ENCODE measurements at regions not wholly inside any gene's neighbourhood (a gene's known extent, or its start where the extent isn't known, plus 50 kb on each side); places are given as distances from the start of the nearest gene placed in this dataset.
"Not testable (repeated sequence)": the region's sequence is repeated elsewhere in the genome, so short reads cannot be mapped to it uniquely, and the experiment has no call there.

DNA sequence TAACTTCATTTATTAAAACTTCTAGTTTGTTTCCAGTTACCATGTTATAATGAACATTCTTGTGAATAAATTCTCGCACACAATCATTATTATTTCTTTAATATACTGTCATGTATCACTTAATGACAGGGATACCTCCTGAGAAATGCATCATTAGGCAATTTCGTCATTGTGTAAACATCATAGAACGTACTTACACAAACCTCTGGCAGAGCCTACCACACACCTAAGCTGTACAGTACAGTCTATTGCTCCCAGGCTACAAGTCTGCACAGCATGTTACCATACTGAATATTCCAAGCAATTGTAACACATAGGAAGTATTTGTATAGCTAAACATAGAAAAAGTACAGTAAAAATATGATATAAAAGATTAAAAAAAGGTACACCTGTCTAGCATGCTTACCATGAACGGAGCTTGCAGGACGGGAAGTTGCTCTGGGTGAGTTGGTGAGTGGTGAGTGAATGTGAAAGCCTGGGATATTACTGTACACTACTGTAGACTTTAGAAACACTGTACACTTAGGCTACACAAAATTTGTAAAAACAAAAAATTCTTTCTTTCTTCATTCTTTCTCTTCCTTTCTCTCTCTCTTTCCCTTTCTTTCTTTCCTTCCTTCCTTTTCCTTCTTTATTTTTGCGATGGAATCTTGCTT, 268.2 kb upstream of the SOX4 start:
- ATAC-seq (no peak), DNase-seq (ENCODE audit: low spot score in 2 of 2) (no peak)
- no peak overlapping the region for H3K27ac Mint-ChIP-seq
- no peaks in the 10 kb centered on the region for H3K9me3 Mint-ChIP-seq
- H3K36me3 Mint-ChIP-seq, result no peaks in the 10 kb centered on the region

DNA sequence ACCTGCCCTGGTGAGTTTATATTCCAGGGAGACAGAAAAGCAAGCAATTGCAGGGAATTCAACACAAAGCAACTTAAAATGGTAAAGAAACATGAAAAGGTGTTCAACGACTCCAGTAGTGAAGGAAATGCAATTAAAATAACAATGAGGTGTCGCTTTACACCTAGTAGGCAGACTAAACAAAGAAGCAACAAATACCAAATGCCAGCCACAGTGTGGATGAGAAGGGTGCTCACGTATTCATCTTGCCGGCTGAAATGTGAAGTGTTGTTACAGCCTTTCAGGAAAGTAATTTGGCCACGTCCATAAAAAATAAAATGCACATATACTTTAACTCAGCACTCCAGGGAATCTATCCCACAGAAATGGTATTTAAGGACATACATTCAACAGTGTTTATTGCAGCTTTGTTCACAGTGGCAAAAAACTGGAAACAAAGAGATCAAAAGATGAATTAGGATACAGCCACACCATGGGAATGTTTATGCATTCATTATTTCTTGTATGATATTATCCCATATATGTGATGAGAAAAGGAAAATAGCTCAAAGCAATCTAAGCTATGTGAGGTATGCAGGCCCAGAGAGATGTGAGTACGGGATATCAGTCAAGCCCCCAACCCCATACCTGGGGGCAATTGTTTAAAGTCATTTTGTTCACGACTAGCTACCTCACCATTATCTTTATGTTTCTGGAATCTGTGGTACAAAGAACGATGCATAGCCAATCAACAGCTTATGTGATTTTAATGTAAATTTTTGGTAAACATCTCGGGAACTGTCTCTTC, 266.0 kb upstream of the SOX4 start:
- H3K27ac Mint-ChIP-seq, result no peak overlapping the region
- no peak for DNase-seq (ENCODE audit: low spot score in 2 of 2)
- no peaks in the 10 kb centered on the region for H3K36me3 Mint-ChIP-seq
- no peak for ATAC-seq
- no peaks in the 10 kb centered on the region for H3K9me3 Mint-ChIP-seq

DNA sequence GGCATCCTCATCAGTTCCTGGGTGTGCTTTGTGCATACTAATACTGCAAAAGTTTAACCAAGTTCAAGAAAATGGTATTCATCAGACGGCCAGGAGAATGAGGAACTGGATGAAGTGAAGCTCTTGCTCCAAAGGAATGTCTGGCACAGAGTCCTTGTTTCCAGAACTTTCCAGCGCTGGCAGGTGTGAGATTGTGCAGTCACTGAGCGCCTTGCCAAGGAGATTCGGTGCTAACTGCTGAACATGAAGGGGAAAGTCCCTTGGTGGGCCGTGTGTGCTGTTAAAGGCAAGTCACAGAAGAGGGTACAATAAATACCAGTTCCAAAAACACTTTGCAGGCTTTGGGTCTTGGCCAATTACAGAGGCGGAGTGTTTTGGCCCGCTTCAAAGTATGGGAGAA, 262.3 kb upstream of the SOX4 start:
- H3K36me3 Mint-ChIP-seq, result no peaks in the 10 kb centered on the region
- ATAC-seq (no peak), DNase-seq (ENCODE audit: low spot score in 2 of 2) (no peak)
- H3K27ac Mint-ChIP-seq, result no peak overlapping the region
- no peaks in the 10 kb centered on the region for H3K9me3 Mint-ChIP-seq

DNA sequence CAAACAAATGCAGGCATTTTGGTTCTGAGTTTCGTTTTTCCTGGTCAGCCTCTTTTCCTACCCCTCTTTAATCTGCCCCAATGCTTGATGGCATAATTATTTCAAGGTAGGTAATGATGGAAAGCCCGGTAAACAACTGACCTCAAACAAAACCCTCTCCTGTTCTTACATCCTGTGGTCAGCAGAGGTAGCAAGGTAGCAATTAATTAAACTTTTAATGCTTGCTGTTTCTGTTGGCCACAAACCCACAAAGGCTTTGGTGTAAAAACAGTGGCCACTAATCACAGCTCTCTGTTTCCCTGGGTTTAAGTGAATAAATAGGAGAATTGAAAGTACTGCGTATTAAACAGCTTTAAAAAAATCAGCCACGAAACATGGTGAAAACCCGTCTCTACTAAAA, 261.5 kb upstream of the SOX4 start:
- Mint-ChIP-seq H3K9me3 (peaks cover under 1% of the 10 kb centered on the region in 2 donors), H3K36me3 (no peaks in the 10 kb centered on the region), H3K27ac (no peak overlapping the region)
- ATAC-seq (no peak), DNase-seq (ENCODE audit: low spot score in 2 of 2) (no peak)

DNA sequence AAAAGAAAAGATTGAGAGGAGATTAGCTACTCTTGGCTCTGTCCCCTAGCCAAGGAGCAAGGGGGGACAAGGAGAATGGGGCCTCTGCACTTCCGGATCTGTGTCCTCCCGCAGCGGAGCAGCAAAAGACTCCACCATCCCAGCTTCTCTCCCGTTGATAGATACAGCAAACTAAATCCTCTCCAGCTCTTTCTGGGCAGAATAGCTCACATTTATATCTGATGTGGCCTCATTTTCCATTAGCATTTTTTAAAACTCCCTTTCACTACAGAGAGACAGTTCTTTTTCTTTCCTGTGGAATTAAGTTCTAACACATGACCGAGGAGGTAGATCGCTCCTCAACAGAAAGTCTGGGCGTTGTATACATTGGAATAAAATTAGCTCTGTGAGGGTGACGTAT, 260.9 kb upstream of the SOX4 start:
- ATAC-seq (no peak), DNase-seq (ENCODE audit: low spot score in 2 of 2) (no peak)
- Mint-ChIP-seq H3K36me3 (no peaks in the 10 kb centered on the region), H3K9me3 (peaks cover 5 to 6% of the 10 kb centered on the region in 2 donors), H3K27ac (no peak overlapping the region)

DNA sequence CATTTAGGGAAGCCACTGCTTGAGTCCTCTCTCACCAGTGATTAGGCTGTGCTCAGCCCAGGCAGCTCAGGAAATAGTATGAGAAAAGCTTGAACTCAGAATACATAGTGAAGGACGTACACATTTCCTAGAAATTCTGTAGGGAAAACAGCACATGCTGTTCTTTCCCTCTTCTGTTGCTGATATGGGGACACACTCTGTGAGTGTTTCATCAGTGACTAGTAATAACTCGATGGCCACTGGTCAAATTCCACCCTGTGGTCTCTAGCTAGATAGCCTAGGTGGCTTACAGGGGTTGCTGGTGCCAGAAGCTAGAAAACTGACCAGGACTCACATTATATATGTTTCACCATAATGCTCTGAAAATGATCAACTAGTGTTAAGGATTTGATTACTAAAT, 259.8 kb upstream of the SOX4 start:
- DNase-seq (ENCODE audit: low spot score in 2 of 2), result no peak
- Mint-ChIP-seq H3K36me3 (no peaks in the 10 kb centered on the region), H3K9me3 (peaks cover 5 to 6% of the 10 kb centered on the region in 2 donors), H3K27ac (no peak overlapping the region)
- no peak for ATAC-seq

DNA sequence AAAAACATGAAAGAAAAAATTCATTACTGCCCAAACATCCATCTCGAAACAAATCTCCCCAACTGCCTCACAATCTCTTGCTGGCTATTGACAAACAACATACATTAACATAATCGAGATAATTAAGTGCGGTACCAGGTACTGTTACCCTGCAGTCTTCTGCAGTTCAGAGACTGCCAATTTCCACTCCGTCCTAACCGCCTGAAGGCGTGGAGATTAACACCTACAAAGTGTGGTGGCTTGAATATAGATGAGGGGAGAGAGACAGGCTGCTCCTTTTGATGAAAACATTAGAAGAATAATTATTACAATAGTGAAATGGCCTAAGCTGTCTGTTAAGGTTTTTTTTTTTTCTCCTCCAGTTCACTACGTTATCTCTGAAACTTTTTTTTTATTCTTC, 258.9 kb upstream of the SOX4 start:
- Mint-ChIP-seq H3K36me3 (no peaks in the 10 kb centered on the region), H3K9me3 (peaks cover 5 to 6% of the 10 kb centered on the region in 2 donors), H3K27ac (no peak overlapping the region)
- ATAC-seq, result no peak
- no peak for DNase-seq (ENCODE audit: low spot score in 2 of 2)

DNA sequence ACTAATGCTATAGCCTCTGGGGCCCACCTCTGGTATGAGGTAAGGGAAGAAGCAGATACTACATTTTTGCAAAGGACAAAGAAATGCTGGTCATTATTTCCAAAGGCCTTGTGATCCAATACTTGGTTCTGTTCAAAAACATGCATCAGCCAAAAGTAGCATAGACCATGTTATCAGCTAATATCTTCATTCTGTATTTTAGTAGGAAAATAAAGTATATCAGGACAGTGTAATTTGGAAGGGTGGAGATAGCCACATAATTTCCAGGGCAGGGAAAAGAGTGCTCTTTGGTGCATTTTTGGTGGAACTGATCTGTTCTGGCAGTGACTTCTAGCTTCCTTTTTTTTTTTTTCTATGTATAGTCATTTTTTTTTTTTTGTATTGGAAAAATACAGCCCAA, 258.0 kb upstream of the SOX4 start:
- no peak overlapping the region for H3K27ac Mint-ChIP-seq
- no peak for ATAC-seq

DNA sequence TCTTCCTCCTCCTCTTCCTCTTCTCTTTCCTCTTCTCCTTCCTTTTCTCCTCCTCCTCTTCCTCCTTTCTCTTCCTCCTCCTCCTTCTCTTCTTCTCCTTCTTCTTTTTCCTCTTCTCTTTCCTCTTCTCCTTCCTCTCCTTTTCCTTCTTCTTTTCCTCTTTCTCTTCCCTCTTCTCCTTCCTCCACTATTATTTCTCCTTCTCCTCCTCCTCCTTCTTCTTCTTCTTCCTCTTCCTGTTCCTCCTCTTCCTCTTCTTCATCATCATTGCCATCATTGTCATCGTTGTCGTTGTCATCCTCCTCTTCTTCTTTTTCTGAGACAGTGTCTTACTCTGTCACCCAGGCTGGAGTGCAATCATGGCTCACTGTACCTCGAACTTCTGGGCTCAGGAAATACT, 256.3 kb upstream of the SOX4 start:
- Mint-ChIP-seq H3K36me3 (no peaks in the 10 kb centered on the region), H3K9me3 (peaks cover 5 to 6% of the 10 kb centered on the region in 2 donors), H3K27ac (no peak overlapping the region)
- DNase-seq (ENCODE audit: low spot score in 2 of 2), result no peak
- ATAC-seq, result no peak

More for the DNA sequence above, 258.0 kb upstream of the SOX4 start:
- peaks cover 5 to 6% of the 10 kb centered on the region in 2 donors for H3K9me3 Mint-ChIP-seq
- DNase-seq (ENCODE audit: low spot score in 2 of 2), result no peak
- no peaks in the 10 kb centered on the region for H3K36me3 Mint-ChIP-seq

DNA sequence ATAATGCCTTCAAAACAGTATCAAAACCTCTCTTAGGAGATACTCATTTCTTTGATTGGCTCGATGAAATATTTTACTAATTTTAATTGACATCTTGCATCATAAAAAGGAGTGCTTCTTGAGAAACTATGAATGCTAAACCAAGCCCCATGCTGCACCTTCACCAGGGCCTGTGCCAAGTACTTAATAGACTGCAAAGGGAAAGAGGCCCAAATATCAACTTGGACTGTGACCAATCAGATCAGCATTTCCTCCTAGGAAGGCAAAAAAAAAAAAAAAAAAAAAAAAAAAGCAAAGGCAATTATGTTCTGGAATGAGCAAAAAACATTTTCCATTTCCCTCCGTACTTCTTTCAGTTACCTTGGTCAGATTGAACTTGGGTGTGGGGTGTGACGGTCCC, 253.0 kb upstream of the SOX4 start:
- ATAC-seq (no peak), DNase-seq (ENCODE audit: low spot score in 2 of 2) (no peak)
- Mint-ChIP-seq H3K9me3 (peaks cover 6 to 10% of the 10 kb centered on the region in 2 donors), H3K27ac (no peak overlapping the region), H3K36me3 (no peaks in the 10 kb centered on the region)

DNA sequence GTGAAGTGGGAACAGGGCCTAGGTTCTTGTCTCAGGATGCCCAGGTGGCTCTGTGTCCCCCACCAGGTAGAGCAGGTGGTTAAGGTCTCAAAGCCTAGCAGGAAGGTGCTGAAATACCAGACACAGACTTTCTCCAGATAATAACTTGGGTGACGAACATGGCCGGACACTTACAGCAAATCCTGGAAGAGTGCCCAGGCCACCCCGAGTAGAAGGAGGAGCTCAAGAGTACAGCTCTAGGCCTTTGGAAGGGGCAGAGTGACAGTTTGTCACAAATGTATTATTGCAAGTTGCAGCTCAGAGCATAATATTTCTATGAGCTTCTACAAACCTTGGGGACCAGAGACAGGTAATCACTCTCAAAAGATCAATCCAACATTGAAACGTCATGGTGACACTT, 251.6 kb upstream of the SOX4 start:
- DNase-seq (ENCODE audit: low spot score in 2 of 2) (no peak), ATAC-seq (no peak)
- peaks cover 6 to 15% of the 10 kb centered on the region in 2 donors for H3K9me3 Mint-ChIP-seq
- no peaks in the 10 kb centered on the region for H3K36me3 Mint-ChIP-seq
- no peak overlapping the region for H3K27ac Mint-ChIP-seq

DNA sequence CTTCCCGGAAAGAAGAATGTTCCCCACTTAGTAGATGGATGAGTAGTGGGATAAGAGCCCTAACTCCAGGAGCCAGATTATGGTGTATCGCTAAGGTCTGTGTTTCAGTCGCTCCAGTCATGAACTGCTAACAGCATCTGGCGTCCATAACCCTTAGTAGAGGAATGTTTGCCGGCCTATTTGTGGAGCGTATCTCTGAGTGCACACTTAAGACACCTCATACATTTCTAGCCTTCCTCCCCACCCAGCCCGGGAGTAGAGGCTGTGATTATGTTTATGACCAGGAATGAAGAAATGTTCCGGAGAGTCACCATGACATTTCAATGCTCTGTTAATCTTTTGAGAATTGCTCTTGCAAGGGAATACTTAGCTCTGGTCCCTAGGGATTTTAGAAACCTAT, 251.1 kb upstream of the SOX4 start:
- no peaks in the 10 kb centered on the region for H3K36me3 Mint-ChIP-seq
- no peak for DNase-seq (ENCODE audit: low spot score in 2 of 2)
- no peak overlapping the region for H3K27ac Mint-ChIP-seq
- H3K9me3 Mint-ChIP-seq, result peaks cover 1 to 10% of the 10 kb centered on the region in 2 donors
- ATAC-seq, result no peak

DNA sequence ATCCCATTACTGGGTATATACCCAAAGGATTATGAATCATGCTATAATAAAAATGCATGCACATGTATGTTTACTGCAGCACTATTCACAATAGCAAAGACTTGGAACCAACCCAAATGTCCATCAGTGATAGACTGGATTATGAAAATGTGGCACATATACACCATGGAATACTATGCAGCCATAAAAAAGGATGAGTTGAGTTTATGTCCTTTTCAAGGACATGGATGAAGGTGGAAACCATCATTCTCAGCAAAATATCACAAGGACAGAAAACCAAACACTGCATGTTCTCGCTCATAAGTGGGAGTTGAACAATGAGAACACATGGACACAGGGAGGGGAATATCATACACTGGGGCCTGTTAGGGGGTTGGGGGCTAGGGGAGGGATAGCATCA, 247.8 kb upstream of the SOX4 start:
- not testable (repeated sequence) for H3K27ac Mint-ChIP-seq; H3K36me3 Mint-ChIP-seq; ATAC-seq; H3K9me3 Mint-ChIP-seq; DNase-seq (ENCODE audit: low spot score in 2 of 2)

DNA sequence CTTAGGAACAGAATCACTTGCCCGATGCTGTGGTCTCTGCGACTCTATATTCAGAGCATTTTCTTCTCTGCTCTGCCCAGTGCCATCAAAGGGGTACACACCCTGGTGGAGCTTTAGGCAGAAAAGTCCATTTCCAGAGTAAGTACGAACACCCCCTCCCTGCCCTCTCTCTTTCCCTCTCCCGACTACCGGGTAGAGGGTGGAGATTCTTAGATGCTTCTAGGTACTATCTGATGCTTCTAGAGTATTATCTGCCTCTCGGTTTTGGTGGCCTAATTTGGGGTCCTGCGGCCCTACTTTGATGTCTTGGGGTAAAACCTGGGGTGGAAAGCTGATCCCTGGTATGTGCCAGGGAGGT, 245.4 kb upstream of the SOX4 start:
- H3K27ac Mint-ChIP-seq, result no peak overlapping the region
- no peaks in the 10 kb centered on the region for H3K36me3 Mint-ChIP-seq
- DNase-seq (ENCODE audit: low spot score in 2 of 2) (no peak), ATAC-seq (no peak)
- H3K9me3 Mint-ChIP-seq, result peaks cover 0 to 10% of the 10 kb centered on the region in 2 donors

DNA sequence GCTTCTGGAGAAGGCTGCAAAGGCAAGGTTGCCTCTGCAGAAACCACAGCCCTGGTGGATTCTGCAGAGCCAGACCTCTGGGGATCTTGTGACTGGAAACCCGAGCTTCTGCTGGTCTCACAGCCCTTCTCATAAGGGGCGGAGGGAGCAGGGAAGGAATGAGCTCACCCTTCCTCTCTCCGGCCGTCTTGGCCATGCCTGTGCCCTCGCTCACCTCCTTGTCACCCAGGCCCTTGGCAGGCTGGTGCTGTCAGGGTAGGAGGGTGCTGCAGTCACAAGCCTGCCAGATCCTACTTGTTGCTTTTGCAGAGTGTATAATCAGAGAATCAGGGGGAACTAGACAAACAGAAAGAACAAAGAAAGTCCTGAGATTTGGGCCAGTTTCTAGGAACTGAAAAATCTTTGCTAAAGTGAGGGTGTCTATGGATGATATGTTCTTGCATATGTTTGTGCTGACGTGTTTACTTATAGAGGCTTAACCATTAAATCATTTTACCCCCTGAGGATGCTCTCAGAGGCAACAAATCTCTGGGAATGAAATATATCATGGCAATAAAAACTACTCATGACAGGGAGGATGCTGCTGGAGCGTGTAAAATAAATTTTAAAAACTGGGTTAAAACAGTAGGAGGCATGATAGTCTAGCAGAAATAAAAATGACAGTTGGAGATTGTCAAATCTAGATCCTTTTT, 244.9 kb upstream of the SOX4 start:
- peaks cover 0 to 10% of the 10 kb centered on the region in 2 donors for H3K9me3 Mint-ChIP-seq
- no peak for ATAC-seq
- DNase-seq (ENCODE audit: low spot score in 2 of 2), result no peak
- no peak overlapping the region for H3K27ac Mint-ChIP-seq
- no peaks in the 10 kb centered on the region for H3K36me3 Mint-ChIP-seq

DNA sequence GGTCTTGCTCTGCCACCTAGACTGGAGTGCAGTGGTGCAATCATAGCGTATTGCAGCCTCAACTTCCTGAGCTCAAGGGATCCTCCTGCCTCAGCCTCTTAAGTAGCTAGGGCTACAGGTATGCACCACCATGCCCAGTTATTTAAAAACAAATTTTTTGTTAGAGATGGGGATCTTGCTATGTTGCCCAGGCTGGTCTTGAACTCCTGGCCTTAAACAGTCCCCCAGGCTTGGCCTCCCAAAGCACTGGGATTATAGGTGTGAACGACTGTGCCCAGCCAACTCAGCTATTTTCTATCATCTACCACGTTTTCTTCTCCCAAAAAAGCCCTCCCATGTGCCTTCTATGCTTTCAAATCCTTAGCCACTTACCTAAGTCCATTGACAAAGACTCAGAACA, 243.7 kb upstream of the SOX4 start:
- no peak for ATAC-seq
- DNase-seq (ENCODE audit: low spot score in 2 of 2), result no peak
- no peak overlapping the region for H3K27ac Mint-ChIP-seq
- H3K9me3 Mint-ChIP-seq, result peaks cover 0 to 4% of the 10 kb centered on the region in 2 donors
- H3K36me3 Mint-ChIP-seq, result no peaks in the 10 kb centered on the region

DNA sequence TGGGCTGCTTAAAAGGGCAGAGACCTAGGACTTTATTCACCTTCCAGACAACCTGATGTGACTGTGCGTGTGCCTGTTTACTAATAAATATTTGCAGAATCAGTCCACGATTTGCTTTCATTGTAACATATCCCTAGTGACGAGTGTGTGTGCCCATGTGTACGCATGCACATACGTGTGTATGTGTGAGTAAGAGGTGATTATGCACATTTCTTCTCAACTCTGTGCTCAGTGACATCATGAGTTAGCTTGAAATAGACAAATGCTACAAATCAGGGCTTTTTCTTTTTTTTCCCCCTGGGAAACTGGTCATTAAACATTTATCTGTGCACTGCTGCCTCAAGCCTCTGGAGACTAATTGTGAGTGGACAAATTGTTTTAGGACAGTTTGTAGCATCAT, 242.6 kb upstream of the SOX4 start:
- Mint-ChIP-seq H3K36me3 (no peaks in the 10 kb centered on the region), H3K9me3 (peaks cover 0 to 4% of the 10 kb centered on the region in 2 donors), H3K27ac (no peak overlapping the region)
- no peak for DNase-seq (ENCODE audit: low spot score in 2 of 2)
- no peak for ATAC-seq

DNA sequence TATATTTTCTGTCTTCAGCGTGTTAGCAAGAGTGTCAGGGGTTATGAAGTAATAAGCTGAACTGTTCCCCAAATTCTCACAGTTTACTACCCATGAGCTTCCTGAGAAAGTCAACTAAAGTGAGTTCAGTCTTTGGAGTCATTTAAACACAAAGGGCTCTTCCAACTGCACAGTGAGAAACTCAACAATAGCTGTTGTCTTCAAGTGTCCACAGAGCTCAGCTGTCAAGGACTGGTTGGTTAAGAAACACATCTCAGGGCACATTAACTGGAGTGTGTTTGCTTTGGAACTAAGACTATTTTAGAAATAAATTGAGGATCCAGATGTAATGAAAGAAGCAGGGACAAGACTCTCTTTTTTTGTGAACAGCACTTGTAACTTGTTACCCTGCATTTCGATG, 241.4 kb upstream of the SOX4 start:
- DNase-seq (ENCODE audit: low spot score in 2 of 2) (no peak), ATAC-seq (no peak)
- H3K36me3 Mint-ChIP-seq, result no peaks in the 10 kb centered on the region
- H3K27ac Mint-ChIP-seq, result no peak overlapping the region
- no peaks in the 10 kb centered on the region for H3K9me3 Mint-ChIP-seq

All from activated naive CD4-positive, alpha-beta T cell treated with anti-CD3 and anti-CD28 coated beads, Interleukin-2, amount 50 U/mL, for 72 hours (primary cell).